ENCODE measurements at regions not wholly inside any gene's neighbourhood (a gene's known extent, or its start where the extent isn't known, plus 50 kb on each side); places are given as distances from the start of the nearest gene placed in this dataset.

DNA sequence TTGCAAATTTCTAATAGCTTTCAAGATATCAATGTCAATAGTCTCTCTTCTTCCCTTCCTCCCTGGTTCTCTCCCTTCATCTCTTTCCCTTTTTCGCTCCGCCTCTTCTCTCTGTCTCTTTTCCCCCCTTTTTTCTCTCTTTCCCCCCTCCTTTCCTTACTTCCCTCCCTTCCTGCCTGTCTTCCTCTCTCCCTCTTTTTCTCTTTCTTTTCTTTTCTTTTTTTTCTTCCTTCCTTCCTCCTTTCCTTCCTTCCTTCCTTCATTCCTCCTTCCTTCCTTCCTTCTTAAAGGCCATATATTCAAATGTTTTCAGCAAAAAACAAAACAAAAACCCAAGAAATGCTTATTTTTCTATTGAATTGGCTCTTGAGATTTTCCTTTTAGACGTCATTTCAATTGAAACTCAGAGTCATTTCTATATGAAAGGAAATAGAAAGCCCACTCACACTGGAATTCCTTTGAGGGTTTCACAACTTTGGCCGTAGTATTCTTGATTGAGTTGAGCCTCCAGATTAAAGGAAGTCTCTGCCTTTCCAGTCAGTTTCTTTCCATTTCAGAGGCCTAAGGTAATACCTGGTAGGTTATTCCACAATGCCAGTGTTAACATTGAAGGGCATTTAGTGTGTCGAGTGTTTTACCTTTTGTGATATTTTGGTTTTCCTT, 551.5 kb downstream of the LMO4 start:
- TF ChIP-seq, protein P1, sequence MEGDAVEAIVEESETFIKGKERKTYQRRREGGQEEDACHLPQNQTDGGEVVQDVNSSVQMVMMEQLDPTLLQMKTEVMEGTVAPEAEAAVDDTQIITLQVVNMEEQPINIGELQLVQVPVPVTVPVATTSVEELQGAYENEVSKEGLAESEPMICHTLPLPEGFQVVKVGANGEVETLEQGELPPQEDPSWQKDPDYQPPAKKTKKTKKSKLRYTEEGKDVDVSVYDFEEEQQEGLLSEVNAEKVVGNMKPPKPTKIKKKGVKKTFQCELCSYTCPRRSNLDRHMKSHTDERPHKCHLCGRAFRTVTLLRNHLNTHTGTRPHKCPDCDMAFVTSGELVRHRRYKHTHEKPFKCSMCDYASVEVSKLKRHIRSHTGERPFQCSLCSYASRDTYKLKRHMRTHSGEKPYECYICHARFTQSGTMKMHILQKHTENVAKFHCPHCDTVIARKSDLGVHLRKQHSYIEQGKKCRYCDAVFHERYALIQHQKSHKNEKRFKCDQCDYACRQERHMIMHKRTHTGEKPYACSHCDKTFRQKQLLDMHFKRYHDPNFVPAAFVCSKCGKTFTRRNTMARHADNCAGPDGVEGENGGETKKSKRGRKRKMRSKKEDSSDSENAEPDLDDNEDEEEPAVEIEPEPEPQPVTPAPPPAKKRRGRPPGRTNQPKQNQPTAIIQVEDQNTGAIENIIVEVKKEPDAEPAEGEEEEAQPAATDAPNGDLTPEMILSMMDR (conservative IDR thresholded peaks at IDR 0.05) = no peak
- TF ChIP-seq ZFX (IDR thresholded peaks at IDR 0.05) = no peak

Data from C4-2B (cell line).